ENCODE measurements at regions not wholly inside any gene's neighbourhood (a gene's known extent, or its start where the extent isn't known, plus 50 kb on each side); places are given as distances from the start of the nearest gene placed in this dataset.

DNA sequence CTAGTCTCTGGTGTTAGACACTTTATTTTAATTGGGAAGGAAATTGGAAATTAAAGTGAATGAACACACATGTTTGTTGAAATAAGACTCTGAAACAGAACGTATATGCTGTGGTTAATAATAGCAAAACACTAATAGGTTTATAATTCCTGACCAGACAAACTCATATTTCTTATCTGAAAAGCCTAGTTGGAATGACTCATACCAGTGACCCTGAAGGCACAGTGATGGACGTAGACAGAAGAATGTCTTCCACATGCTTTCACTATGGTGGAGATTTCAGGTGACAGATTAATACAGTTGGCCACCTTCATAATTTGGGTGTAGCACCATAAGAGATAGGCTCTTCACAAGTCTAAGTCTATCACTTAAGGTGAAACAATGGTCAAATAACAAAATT is 83.0 kb upstream of the COL11A1 start:
- POLR2A ChIA-PET: no interaction called here
- ATAC-seq: no peak
- intact Hi-C loops (cut with DNase I, micrococcal nuclease): no loop called here
- Mint-ChIP-seq H3K4me1 (no peaks in the 10 kb centered on the region), H3K9me3 (ENCODE audit: low read depth) (peaks cover 2% of the 10 kb centered on the region), H3K36me3 (ENCODE audit: low read depth) (no peaks in the 10 kb centered on the region), H3K4me3 (no peak overlapping the region), H3K27me3 (no peaks in the 10 kb centered on the region), H3K27ac (no peak overlapping the region)
- DNase-seq: no peak
- CTCF ChIA-PET: no interaction called here

DNA sequence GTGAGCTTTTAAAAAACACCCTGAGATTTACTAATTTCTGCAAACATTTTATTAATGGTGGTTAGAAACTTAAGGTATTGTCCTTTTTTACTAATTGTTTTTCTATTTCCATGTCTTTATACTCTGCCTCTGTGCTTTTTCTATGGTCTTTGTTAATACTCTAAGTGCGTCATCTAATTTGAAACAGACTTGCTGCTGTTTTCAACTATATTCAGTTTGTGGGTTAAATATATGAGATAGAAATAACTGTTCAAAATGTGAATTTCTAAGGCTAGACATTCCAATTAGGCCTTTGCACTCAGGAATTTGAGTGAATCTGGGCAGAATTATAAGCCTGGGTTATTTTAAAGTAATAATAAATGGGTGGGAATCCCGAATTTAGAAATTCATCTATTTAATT is 82.4 kb upstream of the COL11A1 start:
- ATAC-seq: no peak
- no peak overlapping the region for H3K4me3 Mint-ChIP-seq
- H3K36me3 Mint-ChIP-seq (ENCODE audit: low read depth): no peaks in the 10 kb centered on the region
- no peaks in the 10 kb centered on the region for H3K27me3 Mint-ChIP-seq
- peaks cover 2% of the 10 kb centered on the region for H3K9me3 Mint-ChIP-seq (ENCODE audit: low read depth)
- POLR2A ChIA-PET: no interaction called here
- CTCF ChIA-PET: no interaction called here
- intact Hi-C loops (cut with DNase I, micrococcal nuclease): no loop called here
- H3K4me1 Mint-ChIP-seq: no peaks in the 10 kb centered on the region
- H3K27ac Mint-ChIP-seq: no peak overlapping the region
- DNase-seq: no peak

DNA sequence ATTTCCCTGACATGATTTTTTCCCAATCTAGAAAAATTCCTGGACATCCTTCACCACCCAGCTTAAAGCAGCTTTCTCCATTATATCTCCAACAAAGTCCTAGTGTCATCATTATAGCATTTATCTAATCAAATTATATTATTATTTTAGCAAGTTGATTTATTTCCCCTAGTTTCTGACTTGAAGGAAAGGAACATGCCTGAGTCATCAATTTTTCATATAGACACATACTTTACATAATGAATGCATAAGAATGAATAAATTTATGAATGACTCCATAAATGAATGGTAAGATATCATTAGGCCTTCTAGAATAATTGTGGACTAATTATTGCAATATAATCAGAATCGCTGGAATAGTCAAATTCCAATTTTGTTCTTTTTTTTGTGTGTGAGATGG is 79.4 kb upstream of the COL11A1 start:
- Mint-ChIP-seq H3K27me3 (no peaks in the 10 kb centered on the region), H3K36me3 (ENCODE audit: low read depth) (no peaks in the 10 kb centered on the region), H3K9me3 (ENCODE audit: low read depth) (peaks cover 4% of the 10 kb centered on the region), H3K4me1 (no peaks in the 10 kb centered on the region), H3K4me3 (no peak overlapping the region), H3K27ac (no peak overlapping the region)
- intact Hi-C loops (cut with DNase I, micrococcal nuclease): no loop called here
- DNase-seq: no peak
- CTCF ChIA-PET: no interaction called here
- ATAC-seq: no peak
- POLR2A ChIA-PET: no interaction called here

DNA sequence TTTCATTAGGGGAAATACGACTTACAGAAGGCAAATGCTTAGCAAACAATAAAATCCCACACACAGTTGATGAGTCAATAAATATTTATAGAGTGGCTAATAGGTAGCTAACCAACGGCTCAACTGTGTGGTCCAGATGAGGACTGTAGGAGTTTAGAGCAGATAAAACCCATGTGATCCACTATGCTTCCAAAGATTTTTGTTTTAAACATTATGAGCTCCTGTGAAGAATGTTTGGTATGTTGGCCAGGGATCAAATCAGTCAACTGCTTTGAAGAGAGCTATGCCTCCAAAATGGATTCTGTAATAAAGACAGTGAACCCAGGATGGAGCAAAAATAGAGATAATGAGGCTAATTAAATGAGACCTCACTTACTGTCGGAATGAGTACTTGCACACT is 72.3 kb upstream of the COL11A1 start:
- POLR2A ChIA-PET: no interaction called here

DNA sequence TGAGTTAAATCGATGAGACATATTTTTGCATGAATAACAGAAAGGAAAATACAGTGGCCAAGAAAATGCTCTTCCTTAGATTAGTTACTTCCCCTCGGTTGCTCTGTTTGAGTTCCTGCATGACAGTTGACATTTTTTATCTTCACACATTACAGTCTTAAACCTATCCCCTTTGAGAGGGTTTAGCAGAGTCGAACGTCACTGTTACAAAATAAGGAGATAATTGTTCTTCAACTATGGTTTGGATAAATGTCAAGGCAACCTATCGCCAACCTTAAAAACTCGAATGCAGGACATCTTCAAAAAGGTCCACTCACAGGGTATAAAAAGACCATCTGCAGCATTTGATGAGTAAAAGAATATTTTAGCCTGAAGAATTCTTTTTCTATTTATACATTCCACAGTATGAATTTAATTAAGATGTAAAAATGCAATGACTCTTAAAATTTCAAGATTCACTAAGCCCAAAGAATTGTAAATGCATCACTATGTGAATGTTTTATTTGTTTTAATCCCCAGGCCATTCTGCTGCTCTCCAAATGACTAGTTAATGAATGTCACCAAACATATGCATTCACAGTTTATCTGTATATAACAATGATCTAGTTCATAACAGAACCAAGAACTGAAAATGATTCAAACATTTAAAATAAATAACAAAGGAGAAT is 68.9 kb upstream of the COL11A1 start:
- ChIA-PET POLR2A (no interaction called here), CTCF (no interaction called here)
- ATAC-seq: no peak
- H3K36me3 Mint-ChIP-seq (ENCODE audit: low read depth): no peaks in the 10 kb centered on the region
- no peaks in the 10 kb centered on the region for H3K4me1 Mint-ChIP-seq
- H3K27ac Mint-ChIP-seq: no peak overlapping the region
- H3K9me3 Mint-ChIP-seq (ENCODE audit: low read depth): no peaks in the 10 kb centered on the region
- intact Hi-C loops (cut with DNase I, micrococcal nuclease): no loop called here
- H3K27me3 Mint-ChIP-seq: no peaks in the 10 kb centered on the region
- H3K4me3 Mint-ChIP-seq: no peak overlapping the region
- DNase-seq: no peak

More for the DNA sequence above, 72.3 kb upstream of the COL11A1 start:
- Mint-ChIP-seq H3K9me3 (ENCODE audit: low read depth) (peaks cover 2% of the 10 kb centered on the region), H3K36me3 (ENCODE audit: low read depth) (no peaks in the 10 kb centered on the region), H3K27me3 (no peaks in the 10 kb centered on the region), H3K4me1 (no peaks in the 10 kb centered on the region), H3K27ac (no peak overlapping the region), H3K4me3 (no peak overlapping the region)
- intact Hi-C loops (cut with DNase I, micrococcal nuclease): no loop called here
- CTCF ChIA-PET: no interaction called here
- DNase-seq (no peak), ATAC-seq (no peak)

DNA sequence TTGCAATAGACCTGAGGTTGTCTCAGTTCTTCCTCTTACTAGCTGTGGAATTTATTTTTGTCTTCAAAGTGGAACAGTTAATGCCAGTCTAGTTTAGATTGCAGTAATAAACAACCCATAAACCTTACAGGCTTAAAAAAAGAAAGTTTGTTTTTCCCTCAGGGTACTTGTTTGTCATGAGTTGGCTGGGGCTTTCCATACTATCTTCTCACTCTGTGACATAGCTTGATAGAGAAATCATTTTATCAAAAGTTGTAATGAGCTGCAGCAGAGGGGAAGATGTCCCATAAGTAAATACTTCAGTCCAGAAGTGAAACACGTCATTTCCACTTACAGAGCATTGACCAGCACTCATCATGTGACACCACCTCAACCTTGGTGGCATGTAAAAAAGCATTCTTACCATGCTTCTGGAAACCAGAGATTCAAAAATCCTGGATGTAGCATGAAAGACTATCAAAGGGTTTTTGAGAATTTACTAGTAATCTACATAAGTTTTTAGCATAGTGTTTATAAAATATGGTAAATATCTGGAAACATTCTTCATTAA is 62.8 kb upstream of the COL11A1 start:
- POLR2A ChIA-PET: no interaction called here
- Mint-ChIP-seq H3K27ac (no peak overlapping the region), H3K27me3 (no peaks in the 10 kb centered on the region), H3K36me3 (ENCODE audit: low read depth) (no peaks in the 10 kb centered on the region), H3K4me1 (no peaks in the 10 kb centered on the region), H3K9me3 (ENCODE audit: low read depth) (peaks cover 4% of the 10 kb centered on the region), H3K4me3 (no peak overlapping the region)
- no peak for ATAC-seq
- no peak for DNase-seq
- intact Hi-C loops (cut with DNase I, micrococcal nuclease): no loop called here
- CTCF ChIA-PET: no interaction called here

DNA sequence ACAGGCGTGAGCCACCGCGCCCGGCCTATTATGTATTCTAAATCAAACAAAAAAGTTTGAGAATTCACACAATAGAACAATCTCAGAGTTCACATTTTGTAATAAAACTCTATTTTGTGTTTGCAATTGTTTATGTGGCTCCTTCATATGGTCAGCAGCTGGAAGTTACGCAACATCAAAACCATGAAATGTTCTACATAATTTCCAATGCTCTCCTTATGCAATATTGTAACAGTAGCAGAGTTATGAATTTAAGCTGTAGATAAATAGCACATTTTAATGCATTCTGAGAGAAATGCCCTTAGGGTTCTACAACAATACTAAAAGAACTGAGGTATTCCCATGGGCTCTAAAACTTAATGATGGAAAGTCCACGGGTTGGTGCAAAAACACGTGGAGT is 62.3 kb upstream of the COL11A1 start:
- CTCF ChIA-PET: no interaction called here
- H3K9me3 Mint-ChIP-seq (ENCODE audit: low read depth): peaks cover 7% of the 10 kb centered on the region

DNA sequence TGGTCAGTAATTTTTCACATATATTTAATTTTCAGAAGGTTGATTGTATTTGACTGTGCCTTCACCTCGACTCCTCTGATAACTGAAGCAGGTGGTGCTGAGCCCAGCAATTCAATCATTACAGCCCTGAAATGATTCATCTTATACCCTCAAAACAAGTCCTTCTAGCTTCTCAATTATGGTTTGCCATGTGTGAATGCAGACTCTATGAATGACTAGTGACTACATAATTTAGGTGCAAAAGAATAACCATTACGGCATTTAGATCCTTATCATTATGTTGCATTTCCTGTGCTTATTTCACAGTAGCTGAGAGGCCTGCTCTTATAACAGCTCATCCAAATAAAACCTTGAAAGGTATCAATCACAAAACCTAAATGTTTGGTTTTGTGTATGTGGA is 54.0 kb upstream of the COL11A1 start:
- Mint-ChIP-seq H3K9me3 (ENCODE audit: low read depth) (peaks cover 12% of the 10 kb centered on the region), H3K4me1 (no peaks in the 10 kb centered on the region), H3K27ac (no peak overlapping the region), H3K36me3 (ENCODE audit: low read depth) (no peaks in the 10 kb centered on the region), H3K4me3 (no peak overlapping the region), H3K27me3 (no peaks in the 10 kb centered on the region)
- CTCF ChIA-PET: no interaction called here
- DNase-seq (no peak), ATAC-seq (peak; percentile 66)
- POLR2A ChIA-PET: no interaction called here
- intact Hi-C loops (cut with DNase I, micrococcal nuclease): no loop called here

More for the DNA sequence above, 62.3 kb upstream of the COL11A1 start:
- no peaks in the 10 kb centered on the region for H3K4me1 Mint-ChIP-seq
- H3K4me3 Mint-ChIP-seq: no peak overlapping the region
- intact Hi-C loops (cut with DNase I, micrococcal nuclease): no loop called here
- H3K27me3 Mint-ChIP-seq: no peaks in the 10 kb centered on the region
- no peak for ATAC-seq
- no peak for DNase-seq
- no peak overlapping the region for H3K27ac Mint-ChIP-seq
- no peaks in the 10 kb centered on the region for H3K36me3 Mint-ChIP-seq (ENCODE audit: low read depth)
- POLR2A ChIA-PET: no interaction called here

DNA sequence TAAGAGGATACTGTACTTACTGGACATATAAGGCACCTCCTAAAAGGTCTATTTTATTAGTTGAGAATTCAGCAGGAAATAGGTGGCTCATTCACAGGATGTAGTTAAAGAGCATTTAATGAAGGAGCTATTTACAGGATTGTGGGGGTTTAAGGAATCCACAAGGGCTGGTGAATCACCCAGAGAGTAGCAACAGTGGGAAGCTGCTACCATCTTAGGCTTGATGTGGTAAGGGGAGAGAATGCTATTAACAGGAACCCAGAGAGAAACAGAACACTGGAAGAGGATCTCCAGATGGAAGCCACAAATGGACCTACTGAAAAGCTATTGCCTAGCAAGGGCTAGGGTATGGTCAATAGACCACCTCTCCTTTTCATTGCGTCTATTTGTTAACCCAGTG is 52.0 kb upstream of the COL11A1 start:
- H3K4me1 Mint-ChIP-seq: no peaks in the 10 kb centered on the region
- CTCF ChIA-PET: interaction anchor here (0.9 kb wide), 1 partner anchor 301 kb away, joined by 3 read pairs; no protein-coding TSS in a partner anchor

More for the DNA sequence above, 52.0 kb upstream of the COL11A1 start:
- DNase-seq (no peak), ATAC-seq (no peak)
- POLR2A ChIA-PET: no interaction called here
- Mint-ChIP-seq H3K27me3 (no peaks in the 10 kb centered on the region), H3K27ac (no peak overlapping the region), H3K9me3 (ENCODE audit: low read depth) (peaks cover 5% of the 10 kb centered on the region), H3K4me3 (no peak overlapping the region), H3K36me3 (ENCODE audit: low read depth) (no peaks in the 10 kb centered on the region)
- intact Hi-C loops (cut with DNase I, micrococcal nuclease): no loop called here
